Stimulated activated CD8-positive, alpha-beta memory T cell treated with anti-CD3 and anti-CD28 coated beads, Interleukin-15, amount 100 ng/mL, for 24 hours (primary cell): ENCODE measurements at regions not wholly inside any gene's neighbourhood (a gene's known extent, or its start where the extent isn't known, plus 50 kb on each side); places are given as distances from the start of the nearest gene placed in this dataset.

Experiments
- DNase-seq: peaks from one replicate; pipeline ENCODE4 v3.0.0-alpha.2; 2020; ENCODE audit warnings: low read depth

DNA sequence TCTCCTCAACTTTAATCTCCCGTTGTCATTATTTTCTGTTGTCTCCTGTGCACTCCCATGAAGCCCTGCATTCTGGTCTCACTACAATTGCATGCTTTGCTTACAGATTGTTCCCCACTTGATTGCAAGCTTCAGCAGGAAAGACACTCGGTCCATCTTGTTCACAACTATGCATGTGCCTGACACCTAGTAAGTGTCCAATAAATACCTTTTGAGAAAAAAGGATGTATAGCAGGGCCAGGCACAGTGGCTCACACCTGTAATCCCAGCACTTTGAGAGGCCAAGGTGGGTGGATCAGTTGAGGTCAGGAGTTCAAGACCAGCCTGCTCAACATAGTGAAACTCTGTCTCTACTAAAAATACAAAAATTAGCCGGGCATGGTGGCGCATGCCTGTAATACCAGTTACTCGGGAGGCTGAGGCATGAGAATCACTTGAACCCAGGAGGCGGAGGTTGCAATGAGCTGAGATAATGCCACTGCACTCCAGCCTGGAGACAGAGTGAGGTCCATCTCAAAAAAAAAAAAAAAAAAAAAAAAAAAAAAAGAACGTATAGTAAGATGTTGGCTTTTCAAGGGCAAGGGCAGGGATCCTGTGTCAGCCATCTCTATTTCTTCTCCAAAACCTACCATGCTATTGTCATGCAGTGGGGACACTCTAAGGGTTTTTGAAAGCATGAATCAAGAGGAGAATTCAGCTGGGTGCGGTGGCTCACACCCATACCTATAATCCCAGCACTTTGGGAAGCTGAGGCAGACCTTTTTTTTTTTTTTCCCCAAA lies 338.3 kb downstream of the MYCN start:
- DNase-seq, result no peak

DNA sequence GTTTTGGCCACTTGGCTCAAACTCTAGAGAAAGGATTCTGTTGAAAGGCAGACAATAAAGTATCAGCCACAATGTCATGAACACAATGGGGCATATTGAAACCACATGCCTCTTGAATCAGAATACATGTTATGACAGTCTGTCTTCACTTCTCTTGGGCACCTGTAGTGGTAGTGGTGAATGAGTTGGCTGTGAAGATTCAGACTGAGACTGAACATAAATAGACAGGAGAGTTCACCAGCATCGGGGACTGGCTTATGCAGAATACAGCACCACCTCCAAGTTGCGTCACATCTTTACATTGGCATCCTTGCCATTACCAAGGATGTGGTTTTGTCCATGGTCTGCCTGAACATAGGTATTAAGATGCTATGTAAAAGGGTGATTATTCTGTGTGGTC lies 336.8 kb downstream of the MYCN start:
- no peak for DNase-seq

DNA sequence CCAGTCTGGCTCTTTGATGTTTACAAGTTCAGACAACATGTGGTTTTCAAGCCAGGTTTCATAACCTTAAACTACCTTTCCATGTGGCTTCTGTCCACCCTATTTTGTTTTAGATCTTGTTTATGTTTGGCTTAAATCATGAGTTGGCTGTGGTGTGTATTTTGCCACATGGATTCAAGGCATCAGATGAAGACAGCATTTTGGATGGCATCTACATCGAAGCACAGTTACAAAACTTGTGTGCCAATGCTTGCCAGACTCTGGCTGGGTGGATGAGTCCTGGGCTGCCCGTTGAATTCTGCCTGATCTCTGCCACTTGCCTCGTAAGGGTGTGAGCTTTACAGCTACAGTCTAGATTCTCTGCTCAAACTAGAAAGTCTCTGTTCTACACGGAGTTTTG lies 335.3 kb downstream of the MYCN start:
- no peak for DNase-seq

DNA sequence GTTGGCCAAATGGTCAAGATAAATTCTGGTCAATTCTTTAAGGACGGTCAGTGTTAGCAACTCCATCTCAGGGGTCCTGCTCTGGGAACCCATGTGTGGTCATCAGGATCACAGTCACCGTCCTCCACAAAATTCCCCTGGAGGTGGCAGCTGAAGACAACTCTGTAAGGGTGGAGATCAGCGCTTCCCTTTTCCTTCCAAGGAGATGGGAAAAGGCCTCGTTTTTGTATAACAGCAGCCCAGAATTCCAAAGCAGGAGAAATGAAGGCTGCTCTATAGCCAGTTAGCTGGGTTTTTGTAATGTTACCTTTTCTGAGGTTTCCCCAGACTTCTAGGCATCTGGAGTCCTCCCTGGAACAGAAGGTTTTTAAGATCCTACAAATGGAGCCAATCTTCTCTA lies 334.8 kb downstream of the MYCN start:
- no peak for DNase-seq

DNA sequence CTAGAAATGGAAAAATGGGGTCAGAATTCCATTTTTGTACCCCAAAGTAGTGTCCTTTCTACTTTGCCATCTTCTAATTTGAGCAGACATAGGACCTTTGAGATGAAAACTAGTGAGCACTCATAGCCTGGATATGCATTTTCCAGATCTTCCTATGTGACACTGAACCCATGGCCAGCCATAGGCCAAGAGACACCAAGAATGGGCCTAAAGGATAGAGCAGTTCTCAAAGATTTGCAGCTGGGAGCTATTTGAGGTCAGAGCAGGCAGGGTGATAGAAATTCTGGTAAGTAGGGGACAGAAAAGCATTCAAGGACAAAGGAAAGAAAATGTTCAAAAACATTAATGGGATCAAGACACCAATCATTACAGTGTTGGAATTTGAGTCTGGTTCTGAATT lies 332.8 kb downstream of the MYCN start:
- no peak for DNase-seq

DNA sequence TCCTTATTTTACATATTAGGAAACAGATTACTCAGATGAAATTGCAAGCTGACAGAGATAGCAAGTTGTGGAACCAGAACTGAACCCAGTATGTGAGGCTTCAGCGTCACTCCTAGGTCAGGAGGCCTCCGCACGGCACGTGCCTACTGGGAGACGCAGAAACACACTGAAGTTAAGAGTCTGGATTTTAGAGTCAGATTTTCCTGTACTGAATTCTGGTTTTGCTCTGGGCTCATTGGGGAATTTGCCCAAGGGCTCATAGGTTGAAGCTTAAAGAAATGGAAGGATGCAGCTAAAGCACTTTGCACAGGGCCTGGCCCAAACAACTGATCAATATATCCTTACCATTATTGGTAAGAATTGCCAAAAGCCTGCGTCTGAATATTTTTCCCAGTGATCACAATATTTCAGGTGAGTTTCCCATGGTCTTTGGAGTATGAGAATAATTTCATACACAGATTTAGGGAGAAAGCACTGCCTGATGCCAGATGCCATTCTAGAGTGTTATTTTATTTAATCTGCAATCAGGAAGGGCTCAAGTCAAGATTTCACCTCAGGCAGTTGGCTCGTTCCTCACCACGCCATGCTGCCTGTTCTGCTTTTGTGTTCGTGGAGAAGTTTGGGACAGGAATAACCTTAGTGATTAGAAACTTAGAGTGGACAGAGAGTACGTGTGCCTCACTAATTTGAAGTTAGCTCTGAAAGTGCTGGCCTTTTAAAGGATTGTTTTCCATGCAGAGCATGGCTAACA lies 331.9 kb downstream of the MYCN start:
- DNase-seq, result no peak

DNA sequence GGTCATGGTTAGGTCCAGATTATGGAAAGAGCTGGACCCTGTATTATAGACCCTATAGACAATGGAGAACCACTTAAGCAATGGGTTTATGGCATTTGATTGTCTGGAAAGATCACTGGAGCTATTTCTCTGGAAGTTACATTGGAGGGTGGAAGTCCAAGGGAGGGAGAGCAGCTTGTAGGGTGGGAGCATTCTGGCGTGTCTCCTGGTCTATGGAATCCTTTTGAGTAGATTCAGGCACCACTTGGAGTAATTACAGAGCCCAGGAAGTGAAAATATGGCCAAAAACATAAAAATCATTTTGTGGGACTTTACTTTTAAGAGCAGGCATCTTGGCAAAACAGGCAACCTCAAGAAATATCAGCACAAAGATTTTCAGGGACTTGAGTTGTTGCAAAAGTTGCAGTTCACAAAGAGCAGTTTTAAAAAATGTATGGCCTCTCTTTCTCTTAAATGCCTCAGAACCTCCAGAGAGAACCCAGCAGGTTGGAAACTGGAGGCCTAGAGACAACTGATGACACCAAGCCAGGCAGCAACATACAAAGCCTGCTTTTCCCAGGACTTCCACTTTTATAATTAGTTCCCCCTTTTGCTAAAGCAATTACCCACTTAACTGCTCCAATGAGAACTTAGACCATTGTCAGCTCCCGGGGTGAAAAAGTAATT lies 331.0 kb downstream of the MYCN start:
- DNase-seq, result no peak

DNA sequence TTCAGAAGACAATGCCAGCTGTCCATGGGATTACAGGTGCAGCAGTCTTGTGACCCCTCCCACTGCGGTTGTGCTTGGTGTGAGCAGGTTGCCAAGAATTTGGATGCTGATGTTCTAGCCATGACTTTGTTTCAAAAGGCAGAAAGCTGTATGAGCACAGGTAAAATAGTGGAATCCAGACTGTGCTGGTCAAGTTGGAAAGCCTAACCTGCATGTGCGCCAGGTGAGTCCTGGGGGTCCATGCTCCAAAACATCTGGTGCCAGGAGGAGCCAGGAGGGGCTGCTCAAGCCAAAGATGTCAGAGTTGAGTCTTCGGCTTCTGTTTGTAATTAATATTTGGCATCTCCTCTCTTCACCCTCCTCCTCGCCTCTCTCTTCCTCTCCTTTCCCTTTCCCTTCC lies 330.1 kb downstream of the MYCN start:
- DNase-seq, result no peak

DNA sequence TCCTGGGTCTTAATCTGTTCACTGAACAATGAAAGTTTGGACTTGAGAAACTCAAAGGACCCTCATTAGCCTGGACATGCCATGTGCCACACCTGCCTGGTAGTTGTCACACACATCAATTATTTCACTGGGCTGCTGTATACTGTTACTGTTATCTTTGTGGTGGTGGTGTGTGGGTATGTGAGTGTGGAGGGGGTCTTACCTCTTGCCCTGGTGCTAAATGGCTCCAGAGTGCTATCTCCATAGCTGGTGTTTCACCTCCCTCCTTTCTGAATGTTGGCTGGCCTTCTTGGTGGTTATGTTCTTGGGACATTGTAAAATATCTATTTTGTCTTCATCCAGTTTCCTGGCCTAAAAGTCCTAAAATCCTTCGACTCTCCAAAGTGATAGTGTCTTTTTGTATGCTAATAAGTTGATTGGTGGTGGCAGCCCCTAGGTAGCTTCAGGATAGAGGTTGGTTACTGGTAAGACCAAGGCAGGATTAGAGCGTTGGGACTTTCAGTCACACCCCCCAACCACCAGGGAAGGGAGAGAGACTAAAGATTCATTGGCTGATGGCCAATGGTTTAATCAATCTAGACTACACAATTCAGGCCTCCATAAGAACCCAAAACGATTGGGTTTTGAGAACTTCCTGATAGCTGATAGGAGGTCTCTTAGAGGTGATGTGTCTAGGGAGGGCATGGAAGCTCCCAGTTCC lies 328.1 kb downstream of the MYCN start:
- no peak for DNase-seq

DNA sequence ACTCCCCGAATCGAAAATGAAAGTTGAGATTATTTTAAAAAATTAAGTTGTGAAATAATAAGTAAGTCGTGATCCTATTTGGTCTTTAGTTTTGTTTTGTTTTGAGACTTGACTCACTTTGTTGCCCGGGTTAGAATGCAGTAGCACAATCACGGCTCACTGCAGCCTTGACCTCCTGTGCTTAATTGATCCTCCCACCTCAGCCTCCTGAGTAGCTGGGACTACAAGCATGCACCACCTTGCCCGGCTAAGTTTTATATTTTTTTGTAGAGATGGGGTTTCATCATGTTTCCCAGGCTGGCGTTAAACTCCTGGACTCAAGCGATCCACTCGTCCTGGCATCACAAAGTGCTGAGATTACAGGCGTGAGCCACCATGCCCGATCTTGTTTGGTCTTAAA lies 326.2 kb downstream of the MYCN start:
- DNase-seq, result no peak

DNA sequence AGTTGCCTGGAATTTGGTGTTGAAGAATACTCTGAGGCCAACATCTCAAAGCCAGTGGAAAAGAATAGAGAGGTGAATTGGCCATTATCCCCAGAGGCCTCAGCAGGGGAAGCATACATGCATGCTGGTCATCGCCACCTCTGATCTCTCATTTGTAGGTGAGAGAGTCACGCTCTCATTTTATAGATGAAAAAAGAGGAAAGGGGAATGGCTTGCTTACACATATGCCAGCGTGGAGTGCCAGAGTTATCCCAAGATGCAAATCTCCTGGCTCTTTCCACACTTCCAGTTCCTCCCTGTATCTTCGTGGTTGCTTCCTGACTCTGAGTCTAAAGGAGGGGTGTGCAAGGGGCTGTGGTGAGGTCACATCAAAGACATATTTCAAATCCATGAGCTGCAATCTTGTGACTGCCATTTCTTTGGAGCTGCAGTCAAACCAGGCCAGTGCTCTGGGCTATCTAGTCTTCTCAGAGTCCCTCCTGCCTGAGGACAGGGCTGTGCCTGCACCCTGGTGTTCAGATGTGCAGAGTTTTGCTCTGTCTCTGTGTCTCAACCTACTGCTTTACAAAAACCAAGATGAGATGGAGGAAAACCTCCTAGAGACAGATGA lies 324.7 kb downstream of the MYCN start:
- DNase-seq, result no peak

DNA sequence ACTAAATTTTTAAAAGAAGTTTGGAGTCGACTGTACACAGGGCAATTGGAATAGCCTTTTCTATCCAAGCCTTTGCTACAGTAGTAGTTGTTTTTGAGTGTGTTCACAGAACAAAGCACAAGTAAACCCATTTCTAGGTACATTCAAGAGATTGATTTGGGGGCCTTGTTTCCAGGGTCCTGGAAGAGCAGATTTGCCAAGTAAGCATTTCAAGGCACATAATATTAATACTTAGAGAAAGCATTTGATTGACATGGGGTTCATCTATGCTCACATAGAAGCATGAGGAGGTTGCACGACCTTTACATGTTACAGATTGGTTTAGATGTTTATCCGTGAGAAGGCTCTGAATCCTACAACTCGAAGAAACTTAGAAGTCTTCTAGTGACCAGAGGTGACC lies 324.1 kb downstream of the MYCN start:
- no peak for DNase-seq

DNA sequence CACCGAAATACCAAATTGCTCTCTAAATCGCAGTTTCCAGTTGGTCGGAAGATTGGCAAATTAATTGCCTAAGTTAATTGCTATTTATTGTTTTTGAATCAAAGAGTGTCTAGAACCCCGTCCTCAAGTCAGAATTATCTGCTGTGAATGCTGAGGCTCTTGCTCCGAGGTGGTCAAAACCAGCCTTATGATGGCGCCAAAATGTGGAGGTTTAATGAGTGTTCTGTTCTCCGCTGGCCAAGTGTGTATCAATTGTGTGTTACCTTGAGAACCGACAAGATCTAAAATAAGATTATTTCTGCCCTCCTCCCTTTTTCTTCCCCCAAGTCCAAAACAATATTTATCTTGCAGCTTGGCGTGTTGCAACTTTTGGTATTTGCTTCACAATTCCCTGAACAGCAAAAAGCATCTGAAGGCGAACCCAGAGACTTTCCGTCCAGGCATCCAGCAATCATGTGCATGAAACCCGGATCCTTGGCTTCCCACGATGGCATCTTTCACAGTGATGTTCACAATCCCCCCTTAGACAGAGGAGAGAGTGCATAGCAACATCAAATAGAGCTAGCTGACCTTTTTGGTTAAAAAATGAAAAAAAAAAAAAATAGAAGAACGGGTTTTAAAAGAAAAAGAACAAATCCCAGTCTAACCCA lies 323.0 kb downstream of the MYCN start:
- no peak for DNase-seq

DNA sequence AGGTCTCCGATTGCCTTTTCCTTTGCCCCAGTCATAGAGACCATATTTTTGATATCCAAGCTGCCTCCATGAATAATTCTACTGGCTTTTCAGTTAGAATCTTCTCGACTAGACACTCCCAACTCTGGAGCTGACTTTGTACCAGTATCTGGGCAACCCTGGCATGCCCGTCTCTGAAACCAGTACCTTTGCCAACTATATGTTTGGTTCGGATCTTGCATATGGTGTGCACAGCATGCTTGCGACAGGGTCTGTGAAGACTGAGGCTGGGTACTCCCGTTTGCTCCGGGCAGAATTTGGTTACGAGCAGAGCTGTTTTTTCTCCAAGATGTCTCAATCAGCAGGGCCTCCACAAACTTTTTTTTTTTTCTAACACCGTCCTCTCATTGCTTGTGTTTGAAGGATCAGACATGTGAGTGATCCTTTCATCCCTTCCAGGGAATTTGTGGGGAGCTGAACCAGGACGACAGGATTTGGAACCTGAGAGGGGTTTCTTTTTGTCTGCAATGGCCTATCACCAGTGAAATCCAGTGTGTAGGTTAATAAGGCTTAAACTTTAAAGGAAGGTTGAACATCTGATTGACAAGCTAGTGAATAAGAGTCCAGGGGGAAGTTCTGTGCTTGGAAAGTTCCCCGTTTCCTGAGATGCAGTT lies 322.3 kb downstream of the MYCN start:
- DNase-seq, result no peak

DNA sequence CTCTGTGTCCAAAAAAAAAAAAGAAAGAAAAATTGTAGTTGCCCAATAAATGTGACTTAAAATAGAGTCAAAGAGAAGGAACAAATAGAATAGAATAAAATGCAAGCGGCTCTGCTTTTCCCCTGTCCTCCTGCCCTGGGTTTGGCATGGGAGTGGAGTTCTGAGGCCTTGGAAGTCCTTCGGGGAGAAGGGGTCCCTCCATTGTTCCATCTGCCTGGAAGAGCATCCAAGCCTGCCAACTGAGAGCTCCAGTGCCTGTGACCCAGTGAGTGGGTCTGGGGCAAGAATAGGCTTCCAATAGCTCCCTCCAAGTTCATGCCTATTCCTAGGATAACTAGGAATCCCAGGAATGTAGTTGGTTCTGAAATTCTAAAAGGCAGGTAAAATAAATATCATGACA lies 321.4 kb downstream of the MYCN start:
- DNase-seq, result no peak

DNA sequence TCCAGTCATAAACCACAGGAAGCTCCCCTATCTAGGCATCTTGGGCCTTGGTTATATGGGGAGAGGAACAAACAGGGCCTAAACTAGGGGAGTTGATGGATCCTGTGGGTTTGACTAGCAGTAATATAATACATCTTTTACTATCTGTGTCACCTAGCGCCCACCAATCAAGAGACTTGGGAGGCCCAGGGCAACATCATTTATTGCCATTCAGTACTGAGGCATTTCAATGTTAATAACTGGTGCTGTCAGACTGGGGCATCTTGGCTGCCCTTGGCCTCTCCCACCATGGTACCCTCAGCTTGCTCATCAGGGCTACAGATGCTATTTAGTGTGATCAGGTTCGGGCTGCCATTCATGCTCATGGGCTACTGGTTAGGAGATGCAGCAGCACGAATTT lies 320.7 kb downstream of the MYCN start:
- no peak for DNase-seq

DNA sequence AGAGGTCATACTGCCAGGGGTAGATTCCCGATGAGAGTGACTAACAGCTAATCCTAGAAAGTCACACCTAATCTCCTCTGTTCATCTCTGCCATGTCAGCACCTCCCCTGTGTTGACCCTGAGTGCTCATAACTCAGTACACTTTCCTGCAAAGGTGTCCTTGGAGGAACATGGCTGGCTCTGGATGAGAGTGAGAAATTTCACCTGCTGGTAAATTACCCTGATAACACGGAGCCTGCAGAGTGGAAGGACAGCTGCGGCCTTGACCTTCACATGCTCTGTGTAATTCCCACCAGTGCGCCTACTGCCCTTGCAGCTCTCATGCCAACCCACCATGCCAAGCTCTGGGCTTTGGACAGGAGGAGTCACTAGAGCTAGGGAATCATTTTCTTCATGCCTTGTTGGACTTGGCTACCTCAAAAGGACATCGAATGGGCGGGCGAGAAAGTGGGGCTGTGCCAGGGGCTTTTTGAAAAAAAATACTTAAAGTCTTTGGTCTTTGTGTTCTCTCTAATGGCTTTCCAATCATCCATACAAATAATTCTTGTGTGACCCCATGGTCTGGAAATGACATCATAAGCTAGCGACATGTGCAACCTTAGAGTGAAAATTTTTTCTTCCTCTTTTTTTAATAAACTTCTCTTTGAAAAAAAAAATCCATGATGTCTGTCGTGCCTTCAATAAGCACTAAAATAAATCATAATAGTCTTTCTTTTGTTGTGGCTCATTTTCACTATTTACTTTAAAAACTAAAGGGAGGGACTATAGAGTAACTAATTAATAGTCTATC lies 319.9 kb downstream of the MYCN start:
- DNase-seq, result no peak

DNA sequence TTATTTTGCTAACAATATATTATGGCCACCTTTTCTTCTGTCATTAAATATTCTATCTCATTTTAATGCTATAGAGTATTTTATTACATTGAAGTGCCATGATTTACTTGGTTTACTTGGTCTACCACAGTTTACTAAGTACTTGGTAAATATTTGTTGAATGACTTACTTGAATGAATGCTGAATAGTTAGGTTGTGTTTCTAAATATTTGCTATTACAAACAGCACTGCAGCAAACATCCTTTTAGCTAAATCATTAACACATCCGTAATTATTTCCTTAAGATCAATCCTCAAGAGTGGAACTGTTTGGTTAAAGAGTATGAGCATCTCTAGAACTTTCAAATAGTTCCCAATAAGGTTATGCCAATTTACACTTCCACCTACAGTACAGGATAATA lies 318.7 kb downstream of the MYCN start:
- DNase-seq, result no peak

DNA sequence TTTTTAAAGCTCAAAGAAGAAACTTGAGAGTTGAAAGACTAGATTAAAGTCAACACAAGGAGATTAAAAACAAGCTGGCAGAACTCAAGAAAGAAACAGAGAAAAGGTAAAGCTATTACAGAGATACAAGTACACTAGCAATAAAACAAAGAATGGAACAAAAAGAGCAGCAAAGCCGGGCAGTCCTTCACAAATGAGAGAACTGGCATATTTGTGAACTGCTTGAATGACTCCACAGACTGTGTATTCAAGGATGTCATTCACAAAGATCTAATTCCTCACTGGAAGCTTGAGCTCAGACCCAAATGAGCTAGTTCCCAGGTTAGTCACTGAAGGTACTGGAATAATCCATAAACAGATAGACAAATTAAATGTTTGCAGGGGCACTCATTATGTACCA lies 318.0 kb downstream of the MYCN start:
- no peak for DNase-seq

DNA sequence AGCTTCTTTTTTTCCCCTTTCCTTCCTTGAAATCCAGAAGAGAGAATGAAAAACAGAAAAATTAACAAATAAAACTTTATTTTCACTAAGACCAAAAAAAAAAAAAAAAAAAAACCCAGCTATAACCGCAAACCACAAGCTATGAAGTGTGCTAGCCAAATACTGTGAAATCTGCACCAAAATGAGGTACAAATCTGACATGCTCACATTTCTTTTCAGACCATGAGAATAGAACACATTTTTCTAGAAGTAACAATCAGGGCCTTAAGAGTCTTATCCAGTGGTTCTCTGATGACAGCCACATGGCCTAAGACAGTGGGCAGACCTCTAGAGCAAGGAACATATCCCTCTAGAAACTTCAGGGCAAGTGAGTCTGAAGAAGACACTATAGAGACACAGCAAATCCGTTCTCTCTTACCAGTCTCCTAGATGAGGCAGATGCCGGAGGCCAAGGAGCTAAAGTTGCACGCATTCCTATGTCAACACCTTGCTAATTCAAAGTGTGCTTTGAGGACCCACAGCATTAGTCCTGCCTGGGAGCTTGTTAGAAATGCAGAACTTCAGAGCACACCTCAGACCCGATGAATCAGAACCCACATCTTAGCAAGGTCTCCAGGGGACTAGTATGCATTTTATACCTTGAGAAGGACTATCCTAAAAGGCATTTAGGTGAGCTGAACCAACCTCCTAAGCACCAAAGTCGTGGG lies 317.1 kb downstream of the MYCN start:
- DNase-seq, result no peak
